ENCODE measurements at regions not wholly inside any gene's neighbourhood (a gene's known extent, or its start where the extent isn't known, plus 50 kb on each side); places are given as distances from the start of the nearest gene placed in this dataset.
"Not testable (repeated sequence)": the region's sequence is repeated elsewhere in the genome, so short reads cannot be mapped to it uniquely, and the experiment has no call there.

DNA sequence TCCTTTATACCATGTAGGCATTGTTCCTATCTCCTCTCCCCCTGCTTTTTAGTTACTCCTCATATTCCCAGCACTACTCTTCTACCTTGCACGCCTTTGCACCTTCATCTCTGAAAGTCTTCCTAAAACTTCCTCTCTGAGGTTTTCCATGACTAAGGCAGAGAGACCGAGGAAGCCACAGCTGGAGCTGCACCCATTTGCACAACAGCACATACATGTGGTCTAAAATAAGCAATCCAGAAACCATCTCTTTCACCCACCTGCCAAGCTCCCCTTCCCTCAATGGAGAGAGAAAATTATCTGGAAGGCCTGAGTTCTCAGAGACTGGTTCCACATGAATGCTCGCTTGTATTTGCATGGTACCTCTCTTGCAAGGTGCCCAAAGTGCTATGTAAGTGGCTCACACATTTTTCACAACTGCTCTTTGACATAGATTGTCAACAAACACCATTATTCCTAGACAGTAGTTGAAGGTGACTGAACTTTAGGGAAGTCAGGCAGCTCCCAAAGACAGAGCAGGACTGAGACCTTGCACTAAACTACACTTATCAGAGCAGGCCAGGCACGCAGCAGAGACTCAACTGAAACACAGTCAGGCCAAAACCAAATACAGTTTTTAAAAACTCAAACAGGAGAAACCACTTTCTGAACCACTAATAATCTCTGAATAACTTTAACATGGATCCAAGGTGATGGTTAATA lies 313.2 kb downstream of the TFAP2A start:
- no peak for DNase-seq

DNA sequence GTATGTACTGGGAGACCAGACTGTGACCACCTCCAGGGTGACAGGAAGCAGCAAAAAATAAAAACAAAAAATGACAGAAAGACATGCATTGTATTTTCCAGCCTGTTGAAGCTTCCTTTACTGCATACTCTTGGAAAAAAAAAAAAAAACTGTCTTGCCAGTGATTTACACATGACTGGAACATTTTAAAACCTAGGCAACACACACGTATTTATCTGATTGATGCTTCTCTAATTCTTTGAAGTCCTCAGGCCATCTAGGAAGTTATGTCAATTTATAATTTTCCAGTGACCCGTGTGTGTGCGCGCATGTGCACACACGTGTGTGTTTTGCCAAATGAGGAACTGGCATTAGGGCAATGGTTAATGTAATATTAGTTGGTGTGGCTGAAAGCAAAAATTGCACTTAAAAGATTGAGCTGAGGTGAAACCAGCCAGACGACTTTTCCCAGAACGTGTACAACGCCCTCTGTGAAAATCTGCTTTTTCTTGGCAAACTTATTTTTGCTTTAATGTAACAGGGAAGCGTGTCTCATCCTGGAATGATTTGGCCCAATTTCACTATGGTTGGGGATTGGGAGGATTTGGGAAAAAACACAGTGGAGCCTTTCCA lies 315.2 kb downstream of the TFAP2A start:
- DNase-seq: no peak

DNA sequence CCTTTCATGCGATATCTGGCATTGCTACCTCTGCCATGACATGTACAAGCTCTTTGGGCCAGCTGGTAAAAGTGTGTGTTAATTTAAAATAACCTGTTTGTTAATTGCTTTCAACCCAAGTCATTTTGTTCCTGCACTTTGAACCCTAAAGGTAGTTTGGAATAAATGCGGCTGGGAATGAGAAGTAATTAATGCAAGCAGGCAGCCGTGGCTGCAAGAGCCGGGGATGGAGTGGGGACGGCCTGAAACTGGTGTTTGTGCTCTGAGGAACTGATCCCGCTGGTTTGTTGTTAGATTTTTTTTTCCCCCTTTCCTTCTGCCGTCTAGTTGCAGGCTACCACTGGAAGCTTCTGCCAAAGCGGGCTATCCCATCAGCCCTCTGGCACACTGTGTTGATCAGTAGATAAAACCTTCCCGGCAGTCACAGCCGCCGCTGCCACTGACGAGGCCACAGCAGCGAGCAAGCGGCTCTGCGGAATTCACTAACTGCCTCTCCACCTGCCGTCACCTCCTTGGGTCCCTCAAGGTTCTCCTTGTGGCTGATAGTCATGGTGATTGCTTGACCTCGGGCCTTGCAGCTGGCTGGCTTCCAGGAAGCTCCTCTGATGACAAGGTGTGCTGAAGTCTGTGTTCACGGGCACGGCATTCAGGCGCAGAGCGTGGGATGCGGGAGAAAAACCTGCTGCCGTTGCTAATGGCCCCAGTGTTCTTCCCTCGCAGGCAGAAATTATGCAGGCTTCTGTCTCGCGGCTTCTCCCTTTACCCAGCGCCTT lies 315.9 kb downstream of the TFAP2A start:
- no peak for DNase-seq

DNA sequence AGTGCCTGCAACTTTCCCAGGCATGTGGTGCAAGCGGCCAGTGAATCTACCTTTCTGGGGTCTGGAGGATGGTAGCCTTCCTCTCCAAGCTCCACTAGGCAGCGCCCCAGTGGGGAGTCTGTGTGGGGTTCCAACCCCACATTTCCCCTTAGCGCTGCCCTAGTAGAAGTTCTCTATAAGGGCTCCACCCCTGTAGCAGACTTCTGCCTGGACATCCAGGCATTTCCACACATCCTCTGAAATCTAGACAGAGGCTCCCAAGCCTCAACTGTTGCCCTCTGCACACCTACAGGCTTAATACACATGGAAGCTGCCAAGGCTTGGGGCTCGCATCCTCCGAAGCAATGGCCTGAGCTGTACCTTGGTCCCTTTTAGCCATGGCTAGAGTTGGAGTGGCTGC lies 321.6 kb downstream of the TFAP2A start:
- no peak for DNase-seq

DNA sequence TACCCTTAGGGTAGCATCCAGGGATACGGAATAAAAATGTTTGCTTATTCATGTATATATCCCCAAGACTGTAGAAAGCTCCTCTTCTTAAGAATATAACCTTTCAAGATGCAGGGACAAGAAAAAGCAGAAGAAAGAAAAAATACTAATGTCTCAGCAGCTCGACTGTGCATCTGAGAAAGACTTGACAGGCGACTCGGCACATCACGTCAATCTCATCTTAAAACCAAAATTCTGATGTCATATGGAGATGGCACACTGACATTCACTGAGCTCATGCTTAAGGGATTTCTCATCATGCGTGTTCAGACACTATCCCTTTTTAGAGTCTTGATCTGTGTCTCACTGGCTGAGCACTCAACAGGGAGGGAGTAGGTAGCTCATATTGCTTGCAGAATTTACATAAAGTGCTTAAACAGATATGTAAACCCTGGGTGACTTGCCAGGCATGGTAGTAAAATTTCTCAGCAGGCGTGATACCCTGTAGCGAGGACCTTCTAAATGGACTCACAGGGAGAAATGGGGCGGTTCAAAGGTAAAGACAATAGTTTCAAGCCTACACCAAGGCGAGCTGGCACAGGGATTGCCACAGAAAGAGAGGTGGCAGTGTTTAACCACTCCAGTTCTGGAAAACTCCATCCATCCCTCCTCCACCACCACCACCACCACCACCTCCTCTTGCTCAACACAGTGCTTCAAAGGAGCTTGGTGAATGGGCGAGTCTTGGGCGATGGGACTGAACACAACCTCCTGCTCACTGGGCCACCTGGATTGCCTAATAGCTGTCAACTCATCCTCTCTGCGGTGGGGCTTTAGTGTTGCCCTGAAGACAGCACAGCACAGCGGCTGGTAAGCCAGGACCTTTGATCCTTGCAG lies 330.5 kb downstream of the TFAP2A start:
- DNase-seq: no peak

DNA sequence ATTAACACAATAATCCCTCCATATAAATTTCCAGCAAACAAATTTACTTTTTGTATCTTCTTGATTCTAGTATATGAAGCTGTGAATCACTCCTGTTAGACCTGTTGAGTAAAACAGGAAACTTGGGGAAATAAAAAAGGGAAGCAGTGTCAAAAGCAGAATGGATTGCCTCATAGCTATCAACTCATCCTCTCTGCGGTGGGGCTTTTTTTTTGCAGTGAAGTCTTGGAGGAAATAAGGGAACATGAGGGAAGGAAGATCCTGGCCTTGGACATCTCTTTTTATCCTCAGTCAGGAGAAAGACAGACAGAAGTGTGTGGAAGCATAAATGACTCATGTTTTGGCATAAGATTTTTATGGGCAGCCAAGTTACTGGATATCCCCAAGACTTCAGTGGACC lies 332.5 kb downstream of the TFAP2A start:
- DNase-seq: no peak

DNA sequence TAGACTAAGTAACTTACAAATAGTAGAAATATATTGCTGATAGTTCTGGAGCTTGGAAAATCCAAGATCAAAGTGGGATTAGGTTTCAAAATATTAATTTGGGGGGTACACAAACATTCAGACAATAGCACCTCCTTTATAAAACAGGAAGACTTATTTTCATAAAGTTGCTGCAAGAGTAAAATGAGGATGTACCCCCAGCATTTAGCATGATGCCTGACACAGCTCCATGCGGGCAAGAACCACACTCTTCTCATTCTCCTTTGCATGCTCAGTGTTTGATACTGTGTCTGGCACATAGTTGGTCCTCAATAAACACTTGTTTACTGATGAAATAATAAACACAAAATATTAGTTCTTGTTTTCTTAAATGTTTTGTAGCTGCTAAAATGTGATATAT lies 332.9 kb downstream of the TFAP2A start:
- DNase-seq: no peak

DNA sequence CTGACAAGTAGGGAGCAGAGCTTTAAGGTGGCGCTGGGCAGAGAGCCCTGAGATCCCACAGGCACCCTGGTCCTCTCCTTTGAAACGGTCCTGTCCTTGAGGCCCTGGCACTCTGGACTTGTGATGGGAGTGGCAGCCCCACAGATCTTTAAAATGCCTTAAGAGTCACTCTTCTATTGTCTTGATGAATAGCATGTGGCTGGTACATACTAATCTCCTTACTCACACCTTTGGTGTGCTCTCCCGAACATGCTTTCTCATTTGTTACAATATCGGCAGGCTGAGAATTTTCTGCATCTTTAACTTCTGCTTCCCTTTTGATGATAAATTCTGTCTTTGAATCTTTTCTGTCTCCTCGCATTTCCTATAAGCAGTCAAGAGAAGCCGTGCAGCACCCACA lies 333.8 kb downstream of the TFAP2A start:
- DNase-seq: no peak

DNA sequence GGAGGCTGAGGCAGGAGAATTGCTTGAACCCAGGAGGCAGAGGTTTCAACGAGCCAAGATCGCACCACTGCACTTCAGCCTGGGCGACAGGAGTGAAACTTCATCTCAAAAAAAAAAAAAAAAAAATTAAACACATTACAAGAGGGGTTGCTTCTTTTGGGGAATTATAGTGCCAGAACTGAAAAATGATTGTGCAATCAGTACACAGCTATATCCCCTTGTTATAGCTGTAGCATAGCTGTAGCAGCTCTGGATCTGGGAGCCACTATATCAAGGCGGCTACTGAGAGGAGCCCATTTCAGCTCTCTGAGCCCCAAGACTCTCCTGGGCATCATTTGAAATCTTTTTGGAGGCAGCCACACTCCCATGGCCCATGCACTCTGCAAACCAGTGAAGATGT lies 334.3 kb downstream of the TFAP2A start:
- DNase-seq: no peak

DNA sequence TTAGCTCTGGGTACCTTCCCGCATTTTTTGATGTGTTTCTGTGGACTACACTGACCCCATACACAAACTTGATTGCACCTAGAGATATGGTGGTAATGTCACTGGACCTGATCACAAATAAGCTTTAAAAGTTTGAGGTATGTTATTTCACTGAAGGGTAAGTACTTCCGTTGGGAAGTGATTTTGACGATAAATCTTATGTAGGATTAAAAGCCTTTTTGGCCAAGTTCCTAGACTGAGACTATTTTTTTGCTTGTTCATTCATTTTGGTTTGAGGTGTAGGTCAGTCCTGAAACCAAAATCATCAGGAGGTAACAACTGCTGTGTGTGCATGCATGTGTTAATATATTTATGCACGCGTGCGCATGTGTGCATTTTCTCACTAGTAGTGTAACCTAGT lies 336.3 kb downstream of the TFAP2A start:
- DNase-seq: no peak

DNA sequence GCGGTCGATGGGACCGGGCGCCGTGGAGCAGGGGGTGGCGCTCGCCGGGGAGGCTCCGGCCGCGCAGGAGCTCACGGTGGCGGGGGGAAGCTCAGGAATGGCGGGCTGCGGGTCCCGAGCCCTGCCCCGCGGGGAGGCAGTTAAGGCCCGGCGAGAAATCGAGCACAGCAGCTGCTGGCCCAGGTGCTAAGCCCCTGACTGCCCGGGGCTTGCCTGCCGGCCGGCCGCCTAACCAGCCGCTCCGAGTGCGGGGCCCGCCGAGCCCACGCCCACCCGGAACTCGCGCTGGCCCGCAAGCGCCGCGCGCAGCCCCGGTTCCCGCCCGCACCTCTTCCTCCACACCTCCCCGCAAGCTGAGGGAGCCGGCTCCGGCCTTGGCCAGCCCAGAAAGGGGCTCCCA lies 340.1 kb downstream of the TFAP2A start:
- DNase-seq: not testable (repeated sequence)

DNA sequence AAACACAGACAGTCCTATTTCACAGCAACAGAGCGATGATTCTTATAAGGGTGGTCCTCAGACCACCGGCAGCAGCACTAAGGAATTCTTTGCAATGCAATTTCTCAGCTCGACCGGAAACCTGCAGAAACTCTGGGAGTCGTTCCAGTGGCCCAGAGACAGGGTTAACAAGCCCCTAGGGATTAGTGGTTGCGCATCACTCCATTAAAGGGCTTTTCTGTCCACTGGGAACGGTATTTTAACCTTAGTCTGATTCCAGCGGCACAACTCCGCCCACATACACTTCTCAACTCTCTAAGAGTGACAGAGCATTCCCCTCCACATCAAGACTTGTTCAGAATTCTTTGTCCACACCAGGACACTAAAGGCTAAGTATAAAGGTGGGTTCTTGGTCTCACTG lies 341.5 kb downstream of the TFAP2A start:
- no peak for DNase-seq

DNA sequence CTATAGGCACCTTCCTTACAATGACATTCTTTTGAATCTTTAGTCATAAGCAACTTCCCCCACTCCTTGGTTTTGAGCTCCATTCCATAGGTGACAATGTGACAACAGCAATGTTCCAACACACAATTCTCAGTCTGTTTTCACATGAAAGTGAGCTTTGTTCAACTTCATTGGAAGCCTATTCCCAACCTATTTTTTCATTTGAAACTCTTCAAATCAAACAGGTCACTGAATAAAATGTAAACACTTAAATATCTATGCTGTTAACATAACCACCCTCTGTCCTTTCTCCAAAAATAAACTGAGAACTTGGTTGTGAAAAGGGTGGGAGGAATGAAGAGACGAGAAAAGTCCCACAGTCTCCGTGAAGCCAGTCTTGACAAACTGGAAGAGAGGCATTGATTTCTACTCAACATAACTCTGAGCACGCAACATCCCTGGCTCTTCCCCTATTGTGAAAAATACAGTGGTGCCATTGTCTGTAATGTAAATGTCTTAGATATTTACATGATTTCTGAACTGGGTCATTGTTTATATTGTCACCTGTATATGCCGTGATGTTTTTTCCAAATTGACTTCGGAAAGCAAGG lies 343.1 kb downstream of the TFAP2A start:
- DNase-seq: no peak

DNA sequence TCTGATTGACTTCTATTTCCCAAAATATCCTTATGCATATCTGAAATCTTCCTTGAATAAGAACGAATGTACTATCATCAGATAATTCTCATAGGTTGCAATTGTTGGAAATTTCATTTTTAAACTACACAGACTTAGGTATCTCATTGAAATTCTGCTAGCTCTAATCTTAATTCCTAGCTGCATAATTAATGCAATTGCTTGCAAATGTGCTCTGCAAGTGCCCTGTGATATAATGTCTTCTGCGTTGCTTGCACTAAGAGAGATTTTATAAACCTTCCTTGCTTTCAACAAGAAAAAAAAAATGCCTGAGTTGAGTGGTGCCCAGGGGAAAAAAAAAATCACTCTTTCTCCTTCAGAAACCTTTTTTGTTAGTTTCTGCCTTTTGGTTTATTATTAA lies 354.9 kb downstream of the TFAP2A start:
- no peak for DNase-seq

DNA sequence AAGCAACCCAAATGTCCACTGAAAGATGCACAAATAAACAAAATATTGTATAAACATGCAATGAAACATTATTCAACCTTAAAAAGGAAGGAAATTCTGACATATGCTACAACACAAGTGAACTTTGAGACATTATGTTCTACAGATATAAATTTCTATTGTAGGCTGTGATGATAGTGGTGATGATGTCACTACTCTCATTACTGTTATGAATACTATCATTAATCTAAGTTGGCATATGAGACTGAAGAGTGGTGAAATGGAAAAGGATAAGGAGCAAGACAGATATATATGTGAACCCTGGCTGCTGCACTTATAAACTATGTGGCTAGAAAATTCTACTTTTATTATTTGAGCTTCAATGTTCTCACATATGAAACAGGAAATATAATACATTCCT lies 360.2 kb downstream of the TFAP2A start:
- DNase-seq: no peak

DNA sequence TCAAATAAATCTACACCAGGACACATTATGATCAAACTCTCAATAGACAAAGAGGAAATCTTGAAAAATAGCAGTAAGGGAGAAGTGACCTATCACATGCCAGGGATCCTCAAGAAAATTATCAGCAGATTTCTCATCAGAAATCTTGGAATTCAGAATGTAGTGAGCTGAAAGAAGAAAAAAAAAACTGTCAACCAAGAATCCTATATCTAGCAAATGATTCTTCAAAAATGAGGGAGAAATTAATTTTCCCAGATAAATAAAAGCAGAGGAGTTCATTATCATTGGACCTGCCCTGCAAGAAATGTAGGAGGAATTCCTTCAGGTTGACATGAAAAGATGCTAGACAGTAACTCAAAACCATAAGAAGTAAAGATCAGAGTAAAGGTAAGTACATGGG lies 363.6 kb downstream of the TFAP2A start:
- no peak for DNase-seq

DNA sequence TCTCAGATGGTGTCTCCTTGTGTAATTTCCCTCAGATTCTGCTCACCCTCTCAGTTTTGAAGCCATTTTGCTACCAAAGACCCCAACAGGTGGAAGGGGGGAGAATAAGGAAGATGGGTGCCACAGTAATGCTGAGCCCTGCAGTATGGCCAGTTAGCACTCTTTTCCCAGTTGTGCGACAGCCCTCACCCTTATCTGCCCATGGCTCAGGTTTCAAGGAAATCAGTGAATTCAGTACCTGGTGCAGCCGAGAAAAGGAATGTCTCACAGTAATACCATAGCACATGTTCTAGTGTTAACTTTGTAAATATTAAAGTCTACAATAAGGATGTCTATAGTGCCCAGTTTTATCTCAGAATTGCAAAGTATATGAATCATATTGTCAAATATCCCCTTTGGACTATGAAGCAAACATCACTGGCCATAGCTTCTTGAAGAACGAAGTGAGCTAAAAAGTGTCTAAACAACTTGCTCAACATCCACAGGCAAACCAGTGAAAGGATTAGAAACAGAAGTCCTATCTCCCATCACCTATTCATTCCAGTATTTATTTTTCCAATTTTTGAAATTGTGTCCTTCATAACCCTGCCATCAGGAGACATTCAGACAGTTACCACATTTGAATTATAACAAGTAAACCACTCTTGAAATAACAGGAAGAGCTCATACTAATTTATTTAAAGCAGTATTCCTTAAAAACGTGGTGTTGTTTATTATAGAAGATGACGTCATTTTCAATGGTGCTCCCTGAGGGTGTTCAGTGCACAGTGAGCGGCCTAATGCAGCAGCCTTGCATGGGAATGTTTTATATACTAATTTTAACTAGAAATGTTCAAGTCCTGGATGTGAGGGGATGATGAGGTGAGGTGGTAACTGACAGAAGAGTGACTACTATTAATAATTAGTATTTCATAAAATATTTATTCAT lies 366.2 kb downstream of the TFAP2A start:
- DNase-seq: no peak

DNA sequence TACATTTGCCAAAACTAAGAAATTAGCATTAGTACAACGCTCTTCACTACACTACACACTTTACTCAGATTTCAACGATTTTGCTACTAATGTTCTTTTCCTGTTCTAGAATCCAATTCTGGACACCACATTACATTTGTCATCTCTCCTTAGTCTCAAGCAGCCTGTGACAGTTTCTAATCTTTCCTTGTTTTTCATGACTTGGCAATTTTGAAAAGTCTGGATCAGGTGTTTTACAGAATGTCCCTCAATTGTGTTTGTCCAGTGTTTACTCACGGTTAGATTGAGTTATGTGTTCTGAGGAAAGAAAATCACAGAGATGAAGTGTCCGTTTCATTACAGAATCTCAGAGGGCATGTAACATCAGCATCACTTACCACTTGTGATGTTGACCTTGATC lies 372.6 kb downstream of the TFAP2A start:
- no peak for DNase-seq

DNA sequence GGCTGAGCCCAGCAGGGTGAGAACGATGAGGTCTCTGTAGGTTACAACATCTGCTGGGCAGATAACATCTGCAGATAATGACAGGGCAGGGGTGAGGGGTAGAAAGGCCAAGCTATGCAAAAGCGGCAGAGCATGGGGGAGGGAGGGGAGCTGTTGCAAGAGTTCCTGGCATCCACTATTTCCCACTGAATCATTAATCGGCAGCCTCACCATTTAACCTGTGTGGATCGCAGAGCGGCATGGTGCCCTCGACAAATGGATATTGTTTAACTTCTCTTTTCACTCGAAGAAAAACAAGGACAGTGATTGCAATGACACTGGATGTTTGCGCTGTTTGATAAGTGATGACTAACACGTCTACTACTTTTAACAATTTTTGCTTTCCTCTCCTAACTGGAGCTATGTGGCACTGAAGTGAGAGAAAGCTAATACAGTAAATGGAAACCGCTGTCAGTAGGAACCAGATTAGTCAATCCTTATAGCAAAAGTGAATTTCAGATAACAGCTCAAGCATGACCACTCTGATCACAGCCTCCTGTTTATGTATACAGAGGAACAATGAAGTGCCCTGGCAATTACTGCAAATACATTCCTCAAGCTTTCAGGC lies 381.5 kb downstream of the TFAP2A start:
- no peak for DNase-seq

DNA sequence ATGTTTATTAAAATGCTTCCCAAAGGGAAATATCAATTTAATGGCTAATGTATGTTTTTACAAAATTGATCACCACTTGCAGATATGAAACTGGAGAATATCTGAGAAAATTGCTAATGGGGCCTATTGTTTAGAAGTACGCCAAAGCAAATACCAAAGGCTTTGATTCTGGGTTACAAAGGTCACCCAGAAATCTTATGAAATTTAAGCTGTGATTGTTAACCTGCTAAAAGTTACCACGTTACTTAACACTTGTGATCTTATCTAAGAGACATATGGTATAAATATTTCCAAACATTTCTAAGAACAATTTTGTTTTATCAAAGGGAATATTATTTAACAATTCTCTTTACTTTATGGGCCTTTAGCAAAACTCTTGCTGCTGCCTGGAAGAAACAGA lies 383.3 kb downstream of the TFAP2A start:
- no peak for DNase-seq

DNA sequence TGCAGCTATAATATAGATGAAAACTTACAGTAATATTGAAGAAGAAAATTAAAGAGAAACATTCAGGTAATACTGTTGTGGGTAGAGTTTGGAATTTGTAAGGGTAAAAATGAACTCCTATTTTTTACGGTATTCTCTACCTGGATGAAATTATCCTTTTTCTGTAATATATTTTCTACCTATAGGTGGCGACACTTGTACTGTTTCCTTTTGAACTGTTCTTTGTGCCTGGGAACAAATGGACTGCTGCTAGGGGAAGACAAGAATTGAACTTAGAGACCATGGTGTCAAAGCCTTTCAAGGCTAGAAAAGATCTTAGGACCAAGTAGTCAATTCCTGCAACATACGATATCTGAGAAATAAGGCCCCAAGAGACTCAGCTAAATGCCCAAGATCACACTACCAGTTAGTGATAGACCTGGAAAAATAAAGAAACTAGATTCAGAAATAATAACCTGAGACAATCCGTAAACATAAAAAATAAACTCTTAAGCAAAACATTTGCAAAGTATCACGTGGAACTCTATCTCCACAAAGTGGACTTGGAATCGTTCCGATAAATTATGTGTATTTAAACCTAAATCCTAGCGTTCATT lies 383.8 kb downstream of the TFAP2A start:
- DNase-seq: no peak
